Ishikawa (cell line): ENCODE measurements at regions not wholly inside any gene's neighbourhood (a gene's known extent, or its start where the extent isn't known, plus 50 kb on each side); places are given as distances from the start of the nearest gene placed in this dataset.

Experiments
- CEBPB ChIP-seq: IDR thresholded peaks from 2 replicates; pipeline ENCODE4 v1.6.1; 2012
- CREB1 ChIP-seq: IDR thresholded peaks from 2 replicates; pipeline ENCODE4 v1.6.1; 2012; ENCODE audit warnings: low read depth
- EGR1 ChIP-seq: IDR thresholded peaks from 2 replicates; pipeline ENCODE4 v1.6.1; 2012
- EP300 ChIP-seq: IDR thresholded peaks from 2 replicates; pipeline ENCODE4 v1.6.1; 2012; ENCODE audit warnings: borderline replicate concordance
- FOXM1 ChIP-seq: IDR thresholded peaks from 2 replicates; pipeline ENCODE4 v1.6.1; 2012; ENCODE audit warnings: low read depth, borderline replicate concordance
- MAX ChIP-seq: IDR thresholded peaks from 2 replicates; pipeline ENCODE4 v1.6.1; 2012
- NFIC ChIP-seq: IDR thresholded peaks from 2 replicates; pipeline ENCODE4 v1.6.1; 2012
- RAD21 ChIP-seq: IDR thresholded peaks from 2 replicates; pipeline ENCODE4 v1.6.1; 2012; ENCODE audit warnings: low read depth
- REST ChIP-seq: IDR thresholded peaks from 2 replicates; pipeline ENCODE4 v1.6.1; 2012; ENCODE audit warnings: low read depth, mild to moderate bottlenecking
- TAF1 ChIP-seq: IDR thresholded peaks from 2 replicates; pipeline ENCODE4 v1.6.1; 2012; ENCODE audit warnings: low read depth, mild to moderate bottlenecking
- TCF12 ChIP-seq: IDR thresholded peaks from 2 replicates; pipeline ENCODE4 v1.6.1; 2012; ENCODE audit warnings: low read depth
- TEAD4 ChIP-seq: IDR thresholded peaks from 2 replicates; pipeline ENCODE4 v1.6.1; 2012
- USF1 ChIP-seq: IDR thresholded peaks from 2 replicates; pipeline ENCODE4 v1.6.1; 2012
- YY1 ChIP-seq: IDR thresholded peaks from 2 replicates; pipeline ENCODE4 v1.6.1; 2012; ENCODE audit warnings: low read depth
- ZBTB7A ChIP-seq: IDR thresholded peaks from 2 replicates; pipeline ENCODE4 v1.6.1; 2012; ENCODE audit warnings: low read depth

GRCh38 chr15:95998935-95999334 is 331.6 kb upstream of the NR2F2 start:
- no peak for TF ChIP-seq EP300
- no peak for TF ChIP-seq USF1
- TF ChIP-seq MAX: no peak
- no peak for TF ChIP-seq TEAD4
- TF ChIP-seq CREB1: no peak
- no peak for TF ChIP-seq EGR1
- TF ChIP-seq RAD21: no peak
- TF ChIP-seq REST: no peak
- no peak for TF ChIP-seq CEBPB
- no peak for TF ChIP-seq TAF1
- no peak for TF ChIP-seq FOXM1
- TF ChIP-seq YY1: no peak
- no peak for TF ChIP-seq TCF12
- no peak for TF ChIP-seq ZBTB7A
- no peak for TF ChIP-seq NFIC

GRCh38 chr15:96002890-96003859 is 327.3 kb upstream of the NR2F2 start:
- TF ChIP-seq TCF12: no peak
- no peak for TF ChIP-seq NFIC
- TF ChIP-seq TEAD4: no peak
- no peak for TF ChIP-seq CEBPB
- no peak for TF ChIP-seq YY1
- TF ChIP-seq EP300: no peak
- TF ChIP-seq CREB1: no peak
- TF ChIP-seq MAX: no peak
- no peak for TF ChIP-seq REST
- TF ChIP-seq RAD21: no peak
- no peak for TF ChIP-seq EGR1
- TF ChIP-seq ZBTB7A: no peak
- no peak for TF ChIP-seq USF1
- TF ChIP-seq TAF1: no peak
- no peak for TF ChIP-seq FOXM1

DNA sequence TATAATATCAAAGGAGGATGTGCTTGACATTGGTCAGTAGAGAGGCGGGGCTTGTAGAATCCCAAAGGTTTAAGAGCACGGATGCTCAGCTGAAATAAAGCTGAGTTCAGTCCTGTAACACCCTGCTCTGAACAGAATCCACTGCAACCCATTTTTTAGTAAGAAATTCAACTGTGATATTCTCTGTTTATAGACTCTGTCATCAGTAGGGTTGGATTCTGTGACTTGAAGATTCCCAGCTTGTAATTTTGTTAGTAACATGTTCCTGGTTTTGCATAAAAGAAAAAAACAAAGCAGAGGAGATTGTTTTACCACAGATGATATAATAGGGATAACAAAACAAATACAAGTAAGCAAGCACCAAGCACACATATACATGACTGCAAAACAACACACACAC is 324.6 kb upstream of the NR2F2 start:
- TF ChIP-seq FOXM1: no peak
- no peak for TF ChIP-seq MAX
- no peak for TF ChIP-seq REST
- TF ChIP-seq EP300: no peak
- no peak for TF ChIP-seq CREB1
- TF ChIP-seq TAF1: no peak
- TF ChIP-seq NFIC: no peak
- no peak for TF ChIP-seq RAD21
- no peak for TF ChIP-seq YY1
- TF ChIP-seq USF1: no peak
- no peak for TF ChIP-seq CEBPB
- no peak for TF ChIP-seq EGR1
